ENCODE measurements at regions not wholly inside any gene's neighbourhood (a gene's known extent, or its start where the extent isn't known, plus 50 kb on each side); places are given as distances from the start of the nearest gene placed in this dataset.

DNA sequence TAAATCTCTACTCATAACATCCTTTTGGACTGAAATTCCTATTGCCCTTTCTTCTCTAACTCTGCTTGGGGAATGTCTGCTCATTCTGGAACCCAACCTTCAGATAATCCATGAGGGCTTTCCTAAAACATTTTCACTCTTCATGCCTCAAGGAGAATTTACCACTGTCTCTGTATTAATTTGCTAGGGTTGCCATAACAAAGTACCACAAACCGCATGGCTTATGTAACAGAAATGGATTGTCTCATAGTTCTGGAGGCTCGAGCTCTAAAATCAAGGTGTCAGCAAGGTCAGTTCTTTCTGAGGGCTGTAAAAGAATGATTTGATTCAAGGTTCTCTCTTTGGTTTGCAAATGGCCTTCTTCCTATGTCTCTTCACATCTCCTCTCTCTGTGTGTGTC lies 209.7 kb downstream of the LACC1 start:
- no peak for TF ChIP-seq CTCF (IDR thresholded peaks at IDR 0.05)
- no peaks in the 10 kb centered on the region for H3K27me3 ChIP-seq
- H3K4me3 ChIP-seq (ENCODE audit: low read depth in 1 of 2, low read length in 1 of 2) = no peak overlapping the region
- H3K9me3 ChIP-seq = no peaks in the 10 kb centered on the region
- no peaks in the 10 kb centered on the region for H3K36me3 ChIP-seq
- H3K27ac ChIP-seq = no peak overlapping the region
- no peaks in the 10 kb centered on the region for H3K4me1 ChIP-seq (ENCODE audit: control insufficient read depth in 1 of 2, insufficient read depth in 1 of 2, low read depth in 1 of 2, low read length in 1 of 2)

DNA sequence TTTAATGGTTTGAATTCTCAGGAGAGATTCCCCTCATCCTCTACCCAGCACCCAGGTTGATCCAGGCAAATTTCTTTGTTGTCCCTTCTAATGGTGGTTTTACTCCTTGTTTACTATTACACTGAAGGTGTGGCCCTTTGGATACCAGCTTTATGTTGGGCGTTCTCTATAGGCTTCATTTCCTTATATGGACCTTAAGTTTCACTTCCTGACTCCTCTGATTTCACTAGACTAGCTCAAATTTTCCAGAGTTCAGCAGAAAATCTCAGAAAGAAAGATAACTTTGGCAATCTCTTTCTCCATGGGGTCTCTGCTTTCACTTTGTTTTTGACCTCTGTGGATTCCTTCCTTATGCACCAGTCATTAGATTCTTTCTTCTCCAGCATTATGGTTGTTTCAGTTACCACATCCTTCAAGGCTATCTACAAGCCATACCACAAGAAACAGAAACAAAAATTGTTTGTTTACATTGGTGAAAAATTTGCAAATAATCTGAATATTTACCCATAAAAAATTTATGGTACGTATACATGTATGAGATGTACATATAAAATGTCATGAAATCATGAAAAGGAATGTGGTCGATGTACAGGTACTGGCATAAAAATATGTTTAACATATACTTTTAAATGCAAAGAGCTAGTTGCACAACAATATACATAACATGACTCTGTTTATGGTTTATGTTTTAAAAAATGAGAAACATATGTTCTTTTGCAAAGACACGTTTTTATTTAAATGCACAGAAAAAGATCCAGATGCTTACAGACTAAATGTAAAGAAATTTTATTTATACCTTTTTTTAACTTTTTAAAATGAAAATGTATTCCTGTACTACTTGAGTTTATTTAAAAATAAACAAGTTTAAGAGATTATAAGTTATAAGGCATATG lies 212.6 kb downstream of the LACC1 start:
- TF ChIP-seq CTCF (IDR thresholded peaks at IDR 0.05) = no peak
- H3K27me3 ChIP-seq = no peaks in the 10 kb centered on the region
- no peaks in the 10 kb centered on the region for H3K4me1 ChIP-seq (ENCODE audit: control insufficient read depth in 1 of 2, insufficient read depth in 1 of 2, low read depth in 1 of 2, low read length in 1 of 2)
- no peaks in the 10 kb centered on the region for H3K9me3 ChIP-seq
- no peak overlapping the region for H3K4me3 ChIP-seq (ENCODE audit: low read depth in 1 of 2, low read length in 1 of 2)
- no peaks in the 10 kb centered on the region for H3K36me3 ChIP-seq
- H3K27ac ChIP-seq = no peak overlapping the region

DNA sequence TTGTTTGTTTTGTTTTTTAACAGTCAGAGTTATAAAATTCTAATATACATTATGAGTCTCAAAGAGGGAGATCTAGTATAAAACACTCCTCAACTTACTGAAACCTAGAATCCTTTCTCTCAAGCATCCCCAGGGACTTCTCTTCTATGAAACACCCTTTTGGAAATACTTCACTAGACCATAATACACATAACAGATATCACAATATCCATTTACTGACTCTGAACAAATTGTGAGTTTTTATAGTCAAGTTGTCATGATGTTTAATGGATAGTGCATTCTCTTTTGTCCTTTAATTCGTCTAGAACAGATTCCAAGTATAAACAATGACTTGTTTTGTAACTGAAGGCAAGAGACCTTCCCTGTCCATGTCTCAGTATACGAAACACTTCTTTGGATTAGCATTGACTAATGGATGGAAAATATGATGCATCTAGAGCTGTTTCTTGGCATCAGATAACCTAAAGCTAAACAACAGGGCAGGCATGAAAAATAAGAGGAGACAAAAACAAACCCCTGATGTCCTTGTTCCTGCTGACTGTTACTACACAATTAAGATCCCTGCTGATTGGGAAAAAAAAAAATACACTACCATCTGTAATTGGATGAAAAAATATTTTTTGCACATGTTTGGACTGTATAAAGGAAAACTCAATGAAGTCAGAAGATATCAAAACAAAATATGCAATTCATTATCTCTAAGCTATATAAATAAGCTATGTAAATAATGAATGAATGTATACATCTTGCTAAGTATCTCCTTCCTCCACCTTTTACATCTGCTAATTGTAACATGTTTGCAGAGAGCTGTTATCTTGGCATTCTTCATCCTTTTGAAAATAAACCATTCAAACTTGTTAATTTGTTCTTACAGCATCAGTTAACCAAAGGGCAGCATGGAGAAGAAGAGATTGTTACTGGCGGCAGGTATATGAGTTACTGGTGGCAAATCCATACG lies 214.2 kb downstream of the LACC1 start:
- no peak overlapping the region for H3K4me3 ChIP-seq (ENCODE audit: low read depth in 1 of 2, low read length in 1 of 2)
- no peaks in the 10 kb centered on the region for H3K9me3 ChIP-seq
- H3K27me3 ChIP-seq = no peaks in the 10 kb centered on the region
- no peak for TF ChIP-seq CTCF (IDR thresholded peaks at IDR 0.05)
- no peak overlapping the region for H3K27ac ChIP-seq
- H3K4me1 ChIP-seq (ENCODE audit: control insufficient read depth in 1 of 2, insufficient read depth in 1 of 2, low read depth in 1 of 2, low read length in 1 of 2) = no peaks in the 10 kb centered on the region
- H3K36me3 ChIP-seq = no peaks in the 10 kb centered on the region

DNA sequence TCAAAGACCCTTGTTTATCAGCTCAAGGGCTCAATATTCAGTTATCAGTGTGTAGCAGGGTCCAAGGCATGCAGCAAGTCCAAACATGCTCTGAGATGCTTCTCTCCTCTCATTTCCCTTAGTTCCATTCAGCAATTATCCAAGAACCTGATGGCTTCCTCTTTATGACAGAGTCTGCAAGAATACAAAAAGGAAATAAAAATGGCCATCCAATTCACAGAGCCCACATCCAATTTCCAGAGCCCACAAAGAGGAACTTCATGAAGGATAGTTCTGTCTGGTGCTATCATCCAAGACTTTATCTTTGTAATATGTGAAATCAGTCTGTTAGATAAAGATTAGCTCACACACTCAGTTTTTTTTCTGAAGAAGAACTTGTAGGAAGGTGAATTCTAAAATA lies 217.2 kb downstream of the LACC1 start:
- Histone ChIP-seq H3K27ac (no peak overlapping the region), H3K36me3 (no peaks in the 10 kb centered on the region), H3K9me3 (no peaks in the 10 kb centered on the region), H3K4me1 (ENCODE audit: control insufficient read depth in 1 of 2, insufficient read depth in 1 of 2, low read depth in 1 of 2, low read length in 1 of 2) (no peaks in the 10 kb centered on the region), H3K4me3 (ENCODE audit: low read depth in 1 of 2, low read length in 1 of 2) (no peak overlapping the region), H3K27me3 (no peaks in the 10 kb centered on the region)
- no peak for TF ChIP-seq CTCF (IDR thresholded peaks at IDR 0.05)

DNA sequence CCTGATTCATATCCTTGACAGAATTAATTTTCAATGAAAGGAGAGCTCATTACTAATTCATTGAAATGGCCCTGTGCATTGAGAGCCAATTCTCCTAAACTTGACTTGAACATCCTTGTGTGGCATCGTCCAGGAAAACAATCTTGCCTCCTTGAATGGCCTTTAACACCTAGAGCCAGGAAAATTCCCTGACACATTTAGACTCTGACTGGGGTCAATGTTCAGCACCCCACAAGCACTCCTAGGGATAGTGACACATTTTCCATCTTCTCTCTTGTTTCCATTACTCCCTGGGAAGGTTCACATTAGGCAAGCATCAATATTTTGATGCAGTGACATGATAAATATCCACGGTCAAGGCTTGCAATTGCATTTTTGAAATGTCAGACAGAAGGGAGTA lies 218.9 kb downstream of the LACC1 start:
- no peak overlapping the region for H3K4me3 ChIP-seq (ENCODE audit: low read depth in 1 of 2, low read length in 1 of 2)
- H3K4me1 ChIP-seq (ENCODE audit: control insufficient read depth in 1 of 2, insufficient read depth in 1 of 2, low read depth in 1 of 2, low read length in 1 of 2) = no peaks in the 10 kb centered on the region
- no peaks in the 10 kb centered on the region for H3K27me3 ChIP-seq
- H3K27ac ChIP-seq = no peak overlapping the region
- no peaks in the 10 kb centered on the region for H3K9me3 ChIP-seq
- H3K36me3 ChIP-seq = no peaks in the 10 kb centered on the region
- no peak for TF ChIP-seq CTCF (IDR thresholded peaks at IDR 0.05)

Data from neutrophil (primary cell).